ENCODE measurements at regions not wholly inside any gene's neighbourhood (a gene's known extent, or its start where the extent isn't known, plus 50 kb on each side); places are given as distances from the start of the nearest gene placed in this dataset.
"Not testable (repeated sequence)": the region's sequence is repeated elsewhere in the genome, so short reads cannot be mapped to it uniquely, and the experiment has no call there.

- DNase-seq (no peak), ATAC-seq (no peak)
- intact Hi-C loops (cut with DNase I), result no loop called here
Observed at GRCh38 chr12:111149299-111149698, 219.6 kb downstream of the PHETA1 start.

- DNase-seq, result no peak
- intact Hi-C loops (cut with DNase I), result no loop called here
Observed at GRCh38 chr12:111148005-111148404, 220.9 kb downstream of the PHETA1 start.

DNA sequence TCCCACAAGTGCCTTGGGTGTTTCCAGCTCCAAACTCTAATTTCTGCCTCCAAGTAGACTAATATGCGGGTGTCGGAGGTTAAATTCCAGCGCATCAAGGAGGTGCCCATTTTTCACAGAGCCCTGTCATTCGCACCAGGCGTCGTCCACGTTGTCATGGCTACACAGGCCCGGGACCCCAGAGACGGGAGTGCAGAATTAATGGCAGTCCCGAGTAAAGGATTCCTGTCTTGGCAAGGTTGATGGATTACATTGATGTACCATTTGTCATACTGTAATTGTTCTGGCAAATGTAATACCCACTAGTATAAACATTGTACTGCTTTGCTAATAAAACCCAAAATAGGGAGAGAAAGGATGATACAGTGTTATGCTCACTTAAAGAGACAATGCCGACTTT is 222.9 kb upstream of the MYL2 start:
- intact Hi-C loops (cut with DNase I), result no loop called here
- no peak for ATAC-seq
- no peak for DNase-seq

More at GRCh38 chr12:111148005-111148404, 220.9 kb downstream of the PHETA1 start:
- ATAC-seq, result no peak

DNA sequence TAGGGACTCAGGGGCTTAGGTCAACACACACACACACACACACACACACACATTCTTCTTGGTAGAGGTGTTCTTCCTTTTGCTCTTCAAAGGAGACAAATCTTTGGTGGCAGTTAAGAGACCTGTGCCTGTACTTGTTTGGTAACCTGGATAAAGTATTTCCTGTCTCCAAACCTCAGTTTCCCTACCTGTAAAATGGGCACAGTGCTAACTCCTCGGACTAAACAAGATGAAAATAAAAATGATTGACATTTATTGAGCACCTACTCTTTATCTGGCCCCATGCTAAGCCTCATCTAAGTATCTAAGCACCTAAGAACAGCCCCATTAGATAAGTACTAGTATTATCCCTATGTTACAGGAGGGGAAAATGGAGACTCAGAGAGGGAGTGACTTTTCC is 220.8 kb upstream of the MYL2 start:
- no peak for ATAC-seq
- intact Hi-C loops (cut with DNase I), result no loop called here

GRCh38 chr12:111138016-111138415 is 217.6 kb upstream of the MYL2 start:
- DNase-seq (no peak), ATAC-seq (no peak)
- intact Hi-C loops (cut with DNase I), result no loop called here

More for the DNA sequence above, 220.8 kb upstream of the MYL2 start:
- no peak for DNase-seq

DNA sequence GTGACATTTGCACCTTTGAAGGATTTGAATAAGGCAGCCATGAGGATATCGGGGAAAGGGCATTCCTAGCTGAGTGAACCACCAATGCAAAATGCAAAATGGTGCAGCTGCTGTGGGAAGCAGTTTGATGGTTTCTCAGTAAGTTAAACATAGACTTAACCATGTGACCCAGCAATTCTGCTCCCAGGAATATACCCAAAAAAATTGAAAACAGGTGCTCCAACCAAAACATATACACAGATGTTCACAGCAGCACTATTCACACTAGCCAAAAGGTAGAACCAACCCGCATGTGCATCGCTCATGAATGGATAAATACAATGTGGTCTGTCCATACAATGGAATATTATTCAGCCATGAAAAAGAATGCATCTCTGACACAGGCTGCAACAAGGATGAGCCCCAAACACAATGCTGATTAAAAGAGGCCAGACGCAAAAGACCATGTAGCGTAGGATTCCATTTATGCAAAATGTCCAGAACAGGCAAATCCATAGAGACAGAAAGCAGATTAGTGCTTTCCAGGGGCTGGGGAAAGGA is 215.0 kb upstream of the MYL2 start:
- no peak for DNase-seq
- ATAC-seq, result no peak
- intact Hi-C loops (cut with DNase I), result no loop called here

DNA sequence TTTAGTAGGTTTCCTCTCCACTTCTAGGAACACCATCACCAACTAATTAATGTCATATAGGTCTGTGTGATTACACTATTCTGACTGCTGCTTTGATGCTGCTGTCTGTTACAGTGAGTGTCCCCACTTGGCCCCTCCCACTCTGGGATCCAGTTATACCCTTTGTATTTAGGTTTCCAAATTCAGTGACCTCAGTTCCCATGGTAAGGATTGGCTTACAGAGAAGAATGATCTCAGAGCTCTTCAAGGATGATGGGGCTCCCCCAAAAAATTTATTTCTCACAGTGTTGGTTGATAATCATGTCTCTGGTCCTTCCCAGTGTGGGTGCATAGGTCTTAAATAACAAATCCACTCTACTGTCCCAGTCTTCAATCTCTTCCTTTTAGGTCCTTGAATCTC is 210.0 kb upstream of the MYL2 start:
- intact Hi-C loops (cut with DNase I), result no loop called here
- DNase-seq (no peak), ATAC-seq (no peak)

DNA sequence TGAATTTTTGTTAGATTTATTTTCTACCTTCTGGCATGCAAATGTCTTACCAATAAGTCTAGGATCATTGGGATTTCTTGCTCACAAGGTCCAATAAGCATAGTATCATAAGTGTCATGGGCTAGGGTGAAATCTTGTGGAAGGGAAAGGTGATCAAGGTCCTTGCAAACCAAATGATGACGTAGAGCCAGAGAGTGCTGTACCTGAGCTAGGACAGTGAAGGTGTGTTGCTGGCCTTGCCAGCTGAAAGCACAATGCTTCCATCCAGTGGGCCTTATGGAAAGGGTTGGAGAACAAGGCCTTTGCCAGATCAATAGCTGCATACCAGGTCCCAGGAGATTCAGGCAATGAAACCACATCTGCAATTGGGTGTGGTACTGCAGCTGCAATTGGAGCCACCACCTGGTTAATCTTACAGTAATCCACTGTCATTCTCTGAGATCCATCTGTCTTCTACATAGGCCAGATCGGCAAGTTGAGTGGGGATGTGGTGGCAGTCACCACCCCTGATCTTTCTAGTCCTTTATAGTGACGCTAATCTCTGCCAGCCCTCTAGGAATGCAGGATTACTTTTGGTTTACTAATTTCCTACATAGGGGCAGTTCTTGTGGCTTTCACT is 208.9 kb upstream of the MYL2 start:
- intact Hi-C loops (cut with DNase I), result no loop called here
- DNase-seq (no peak), ATAC-seq (no peak)

DNA sequence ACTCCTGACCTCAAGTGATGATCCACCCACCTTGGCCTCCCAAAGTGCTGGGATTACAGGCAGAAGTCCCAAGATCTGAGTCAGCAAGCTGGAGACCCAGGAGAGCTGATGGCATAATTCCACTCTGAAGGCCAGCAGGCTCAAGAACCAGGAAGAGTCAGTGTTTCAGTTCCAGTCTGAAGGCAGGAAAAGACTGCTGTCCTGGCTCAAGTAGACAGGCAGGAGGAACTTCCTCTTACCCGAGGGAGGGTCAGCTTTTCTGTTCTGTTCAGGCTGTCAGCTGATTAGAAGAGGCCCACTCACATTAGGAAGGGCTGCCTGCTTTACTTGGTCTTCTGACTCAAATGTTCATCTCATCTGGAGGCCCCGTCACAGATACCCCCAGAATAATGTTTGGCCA is 206.0 kb upstream of the MYL2 start:
- DNase-seq, result no peak
- ATAC-seq, result peak; percentile 56 to 61
- intact Hi-C loops (cut with DNase I), result no loop called here

DNA sequence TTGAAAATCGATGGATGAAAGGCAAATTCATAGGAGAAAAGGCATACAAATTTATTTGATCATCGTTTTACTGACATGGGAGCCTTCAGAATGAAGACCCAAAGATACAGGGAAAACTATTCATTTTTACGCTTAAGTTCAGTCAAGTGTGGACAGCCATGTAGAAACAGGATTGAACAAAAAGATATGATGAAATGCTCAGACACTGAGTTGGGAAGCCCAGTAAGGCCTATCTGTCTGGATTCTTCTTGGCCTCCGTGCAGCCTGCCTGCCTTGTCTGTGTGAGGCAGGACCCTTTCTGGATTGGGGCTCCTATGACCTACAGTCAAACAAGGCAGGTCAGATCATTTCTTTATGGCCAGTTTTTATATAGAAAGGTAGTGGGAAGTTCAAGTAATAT is 203.8 kb upstream of the MYL2 start:
- no peak for ATAC-seq
- no peak for DNase-seq
- intact Hi-C loops (cut with DNase I), result no loop called here

GRCh38 chr12:111123390-111123789 is 203.0 kb upstream of the MYL2 start:
- intact Hi-C loops (cut with DNase I), result no loop called here
- ATAC-seq, result no peak
- no peak for DNase-seq

GRCh38 chr12:111122458-111122878 is 202.1 kb upstream of the MYL2 start:
- ATAC-seq (no peak), DNase-seq (no peak)
- intact Hi-C loops (cut with DNase I), result no loop called here

DNA sequence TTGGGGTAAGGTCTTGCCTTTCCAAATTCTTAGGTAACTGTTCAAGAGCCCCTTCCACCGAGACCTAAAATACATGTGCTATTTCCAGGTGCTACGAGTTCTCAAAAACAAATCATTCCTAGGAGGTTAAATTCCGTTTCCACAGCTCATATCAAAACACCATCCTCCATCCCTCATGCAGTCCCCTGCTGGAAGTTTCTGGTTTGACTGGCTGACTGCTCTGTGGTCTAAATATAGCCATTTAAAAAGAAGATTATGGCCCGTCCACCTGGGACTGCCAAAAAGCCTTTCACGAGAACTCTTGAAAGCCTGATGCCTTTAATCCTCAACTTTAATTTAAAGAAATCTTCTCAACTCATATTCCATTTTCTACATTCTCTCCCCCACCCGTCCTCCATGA is 201.5 kb upstream of the MYL2 start:
- intact Hi-C loops (cut with DNase I), result no loop called here
- ATAC-seq, result no peak
- no peak for DNase-seq

GRCh38 chr12:111120578-111120977 is 200.2 kb upstream of the MYL2 start:
- ATAC-seq (no peak), DNase-seq (no peak)
- intact Hi-C loops (cut with DNase I), result no loop called here

GRCh38 chr12:111117017-111117416 is 196.6 kb upstream of the MYL2 start:
- intact Hi-C loops (cut with DNase I), result no loop called here
- DNase-seq (no peak), ATAC-seq (no peak)

GRCh38 chr12:111113313-111113712 is 192.9 kb upstream of the MYL2 start:
- intact Hi-C loops (cut with DNase I); DNase-seq; ATAC-seq: not testable (repeated sequence)

DNA sequence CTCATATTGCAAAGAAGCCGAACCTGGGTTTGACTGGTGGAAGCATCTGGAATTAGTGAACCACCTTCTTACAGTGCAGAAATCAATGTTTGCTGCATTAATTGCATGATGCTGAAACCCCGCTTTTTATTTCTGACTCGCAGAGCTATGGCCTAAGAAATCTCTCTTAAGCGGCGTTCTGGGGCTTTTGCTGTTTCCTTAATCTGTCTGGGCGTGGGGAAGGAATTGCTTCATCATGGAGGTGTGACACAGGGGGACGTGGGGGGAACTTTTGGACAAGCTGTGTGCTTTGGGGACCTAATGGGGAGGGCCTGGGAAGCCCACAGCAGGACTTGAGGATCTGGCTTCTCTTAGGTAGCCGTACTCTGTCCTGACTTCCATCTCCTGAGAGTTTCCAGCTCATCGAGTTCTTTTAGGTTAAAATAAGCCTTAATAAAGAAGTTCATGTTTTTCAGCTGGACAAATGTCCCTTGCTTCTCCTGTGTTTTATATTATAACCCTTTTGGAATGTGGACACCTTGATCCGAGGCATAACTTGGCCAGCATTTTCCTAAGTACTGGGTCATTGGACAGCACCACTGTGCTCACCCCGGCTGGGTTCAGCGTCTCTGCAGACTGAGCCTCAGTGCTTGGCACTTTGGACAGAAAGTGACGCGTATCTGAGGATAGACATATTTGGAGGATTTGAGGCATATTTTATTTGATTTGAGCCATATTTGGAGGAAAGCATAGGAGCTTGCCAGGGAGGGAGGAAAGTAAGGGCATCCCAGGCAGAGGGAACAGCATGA is 192.1 kb upstream of the MYL2 start:
- no peak for ATAC-seq
- intact Hi-C loops (cut with DNase I), result no loop called here
- DNase-seq, result no peak

DNA sequence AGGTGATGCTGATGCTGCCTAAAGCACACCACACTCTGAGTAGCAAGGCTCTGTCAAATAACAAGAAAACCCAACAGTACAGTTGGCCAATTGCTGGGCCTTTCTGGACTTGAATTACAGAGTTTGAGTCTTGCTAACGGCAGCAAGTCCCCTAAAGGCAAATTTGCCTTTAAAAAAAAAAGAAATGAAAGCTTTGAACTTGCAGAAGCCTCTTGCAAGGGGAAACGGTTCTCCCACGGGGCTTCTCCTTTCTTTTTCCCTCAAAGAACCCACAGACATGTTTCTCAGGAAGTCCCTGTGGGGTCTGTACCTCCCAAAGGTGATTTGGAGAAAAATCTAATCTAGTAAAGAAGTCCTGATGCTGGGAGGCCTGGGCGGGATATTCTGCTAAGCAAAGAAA is 191.3 kb upstream of the MYL2 start:
- intact Hi-C loops (cut with DNase I), result no loop called here
- no peak for ATAC-seq
- no peak for DNase-seq

GRCh38 chr12:111110556-111110955 is 190.2 kb upstream of the MYL2 start:
- intact Hi-C loops (cut with DNase I), result no loop called here
- ATAC-seq, result no peak
- no peak for DNase-seq

DNA sequence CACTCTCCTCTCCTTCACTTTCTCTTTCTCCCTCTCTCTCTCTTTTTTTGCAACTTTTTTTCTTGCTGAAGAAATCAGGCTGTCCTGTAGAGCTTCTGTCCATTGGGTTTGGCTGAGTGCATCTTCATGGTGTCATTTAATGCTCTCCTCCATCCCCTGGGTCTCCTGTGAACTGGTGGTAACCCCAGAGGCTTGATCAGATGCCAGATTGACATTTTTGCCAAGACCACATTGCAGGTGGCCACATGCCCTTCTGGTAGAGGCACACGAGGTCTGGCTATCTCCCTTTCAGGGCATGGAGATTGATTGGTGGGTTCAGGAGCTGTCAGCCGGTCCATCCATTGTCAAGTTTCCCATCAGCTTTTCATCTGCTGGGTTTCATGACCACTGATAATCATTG is 188.3 kb upstream of the MYL2 start:
- ATAC-seq, result no peak
- intact Hi-C loops (cut with DNase I), result no loop called here
- DNase-seq, result no peak

Data from left cardiac atrium (tissue), 4 donors.